Adrenal gland (tissue), 5 donors: ENCODE measurements at regions not wholly inside any gene's neighbourhood (a gene's known extent, or its start where the extent isn't known, plus 50 kb on each side); places are given as distances from the start of the nearest gene placed in this dataset.

Source experiments
- CTCF ChIP-seq, 6 experiments: fragments of 450-650 bp in 4 of 6; fragments of 200-600 bp in 2 of 6; sonication (generic) in 1 of 6; IDR thresholded peaks; 1 replicate in 5 of 6; 2 replicates in 1 of 6; pipeline versions ENCODE4 v1.5.1 to v1.8.0; 2016 to 2021; ENCODE audit warnings: antibody characterized with exemption in 6 of 6, mild to moderate bottlenecking in 2 of 6, moderate library complexity in 1 of 6
- POLR2A ChIP-seq, 2 donors: fragments of 450-650 bp; IDR thresholded peaks; one replicate each; pipeline ENCODE4 v1.6.1; 2017; ENCODE audit warnings: antibody characterized with exemption in 2 of 2, mild to moderate bottlenecking in 2 of 2, moderate library complexity in 1 of 2
- donor health status: DM: no; HTN: no; CAD: no.

GRCh38 chr5:117302473-117302872 lies 727.9 kb upstream of the SEMA6A start:
- TF ChIP-seq CTCF (IDR thresholded peaks at IDR 0.05): no peak
- TF ChIP-seq POLR2A (IDR thresholded peaks at IDR 0.05): no peak
